ENCODE measurements at regions not wholly inside any gene's neighbourhood (a gene's known extent, or its start where the extent isn't known, plus 50 kb on each side); places are given as distances from the start of the nearest gene placed in this dataset.

DNA sequence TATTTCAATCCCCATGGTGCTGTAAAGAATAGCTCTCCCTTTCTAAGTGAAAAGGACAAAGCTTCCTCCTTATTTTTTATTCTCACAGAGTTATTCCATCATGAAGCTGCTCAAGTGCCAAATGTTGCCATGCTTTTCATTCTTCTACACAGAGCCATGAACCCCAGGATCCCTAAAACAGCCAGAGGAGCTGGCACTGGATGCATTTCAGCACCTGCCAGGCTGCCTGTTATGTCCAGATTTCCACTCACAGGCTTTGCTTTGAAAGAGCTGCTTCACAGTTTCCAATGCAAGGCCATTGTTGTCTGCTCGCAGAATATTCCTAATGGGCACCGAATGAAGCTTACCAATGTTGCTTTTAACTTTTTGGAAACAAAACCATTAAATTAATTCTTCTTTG is 256.2 kb upstream of the NPSR1 start:
- TF ChIP-seq, protein P1, sequence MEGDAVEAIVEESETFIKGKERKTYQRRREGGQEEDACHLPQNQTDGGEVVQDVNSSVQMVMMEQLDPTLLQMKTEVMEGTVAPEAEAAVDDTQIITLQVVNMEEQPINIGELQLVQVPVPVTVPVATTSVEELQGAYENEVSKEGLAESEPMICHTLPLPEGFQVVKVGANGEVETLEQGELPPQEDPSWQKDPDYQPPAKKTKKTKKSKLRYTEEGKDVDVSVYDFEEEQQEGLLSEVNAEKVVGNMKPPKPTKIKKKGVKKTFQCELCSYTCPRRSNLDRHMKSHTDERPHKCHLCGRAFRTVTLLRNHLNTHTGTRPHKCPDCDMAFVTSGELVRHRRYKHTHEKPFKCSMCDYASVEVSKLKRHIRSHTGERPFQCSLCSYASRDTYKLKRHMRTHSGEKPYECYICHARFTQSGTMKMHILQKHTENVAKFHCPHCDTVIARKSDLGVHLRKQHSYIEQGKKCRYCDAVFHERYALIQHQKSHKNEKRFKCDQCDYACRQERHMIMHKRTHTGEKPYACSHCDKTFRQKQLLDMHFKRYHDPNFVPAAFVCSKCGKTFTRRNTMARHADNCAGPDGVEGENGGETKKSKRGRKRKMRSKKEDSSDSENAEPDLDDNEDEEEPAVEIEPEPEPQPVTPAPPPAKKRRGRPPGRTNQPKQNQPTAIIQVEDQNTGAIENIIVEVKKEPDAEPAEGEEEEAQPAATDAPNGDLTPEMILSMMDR (IDR thresholded peaks at IDR 0.05; ENCODE audit: low read depth, low read length): no peak
- DNase-seq (ENCODE audit: extremely low read depth, low read depth): no peak

DNA sequence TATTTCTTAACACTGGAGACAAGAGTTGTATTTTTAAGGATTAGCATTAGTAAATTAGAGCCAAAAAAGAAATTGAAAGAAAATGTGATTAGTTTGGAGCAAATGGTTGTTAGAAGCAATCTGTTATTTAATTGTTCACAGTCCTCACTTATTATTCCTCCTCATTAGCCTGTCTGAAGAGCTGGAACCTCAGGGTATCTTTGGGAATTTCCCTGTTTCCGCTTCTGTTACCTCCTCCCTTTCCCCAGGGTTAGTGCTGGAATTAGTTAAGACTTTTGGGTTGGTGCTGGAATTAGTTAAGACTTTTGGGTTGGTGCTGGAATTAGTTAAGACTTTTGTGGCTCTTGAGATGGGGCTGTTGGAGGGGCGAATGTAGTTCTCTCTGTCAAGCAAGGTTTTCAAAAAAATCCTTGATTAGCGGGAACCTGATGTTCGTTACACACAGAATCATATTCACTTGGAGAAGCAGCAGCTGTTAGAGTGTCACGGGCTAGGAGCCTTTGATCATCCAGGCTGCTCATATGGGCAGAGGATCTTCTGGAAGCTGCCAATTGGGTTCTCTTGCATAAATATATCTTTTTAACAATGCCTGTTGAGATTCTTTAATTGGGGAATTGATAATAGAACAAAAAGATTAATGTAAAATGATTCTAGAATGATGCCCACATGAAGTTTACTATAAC is 251.0 kb upstream of the NPSR1 start:
- TF ChIP-seq, protein P1 (IDR thresholded peaks at IDR 0.05; ENCODE audit: low read depth, low read length): no peak
- DNase-seq (ENCODE audit: extremely low read depth, low read depth): no peak

DNA sequence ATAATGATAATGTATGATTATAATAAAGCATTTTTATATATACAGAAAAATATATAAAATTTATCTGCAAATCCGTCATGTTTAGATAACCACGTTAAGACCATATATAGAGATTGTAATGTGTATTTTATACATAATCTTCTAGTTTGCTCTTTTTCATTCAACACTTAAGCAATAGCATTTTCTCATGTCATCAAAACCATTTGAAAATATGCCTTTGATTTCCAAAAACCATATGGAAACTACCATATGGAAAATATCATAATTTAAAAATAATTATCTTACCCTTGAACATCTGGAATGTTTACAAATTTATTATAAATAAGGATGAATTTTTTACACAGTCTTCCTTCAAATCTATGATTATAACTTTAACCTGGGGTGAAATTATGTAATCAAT is 250.4 kb upstream of the NPSR1 start:
- no peak for DNase-seq (ENCODE audit: extremely low read depth, low read depth)
- TF ChIP-seq, protein P1 (IDR thresholded peaks at IDR 0.05; ENCODE audit: low read depth, low read length): no peak

DNA sequence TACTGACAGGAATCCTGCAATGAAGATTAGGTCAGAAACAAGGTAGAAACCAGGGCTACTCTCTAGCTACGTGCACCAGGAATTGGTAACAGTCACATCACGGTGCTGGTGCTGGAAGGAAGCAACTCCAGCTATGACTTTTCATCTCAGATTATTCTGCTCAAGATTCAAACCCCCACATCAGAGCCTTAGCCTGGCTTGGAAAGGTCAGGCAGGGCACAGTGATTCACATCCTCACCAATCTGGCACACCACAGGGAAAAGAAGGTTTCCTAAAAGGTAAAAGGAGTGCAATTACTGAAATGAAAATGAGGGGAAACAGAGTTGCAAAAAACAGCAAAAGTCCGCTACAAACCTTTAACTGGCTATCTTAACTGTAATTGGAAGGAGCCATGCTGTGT is 240.2 kb upstream of the NPSR1 start:
- TF ChIP-seq, protein P1 (IDR thresholded peaks at IDR 0.05; ENCODE audit: low read depth, low read length): no peak
- DNase-seq (ENCODE audit: extremely low read depth, low read depth): no peak

DNA sequence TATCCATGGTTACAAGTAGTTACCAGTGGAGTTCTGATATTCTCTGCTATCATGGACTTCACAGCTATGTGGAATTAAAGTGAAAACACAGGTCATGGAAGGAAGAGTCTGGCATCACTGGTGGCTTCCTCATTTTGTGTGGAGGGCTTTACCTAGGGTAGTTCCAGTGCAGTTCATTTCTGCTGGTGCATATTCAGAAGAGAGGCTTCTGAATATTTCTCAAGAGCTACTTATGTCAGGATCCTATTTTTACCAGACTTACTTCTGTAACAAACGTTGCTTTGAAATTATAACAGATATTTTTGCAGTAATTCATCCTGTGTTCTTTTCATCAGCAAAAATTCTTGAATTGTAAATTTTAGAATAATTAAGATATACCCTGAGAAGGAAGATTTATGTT is 236.5 kb upstream of the NPSR1 start:
- DNase-seq (ENCODE audit: extremely low read depth, low read depth): no peak
- TF ChIP-seq, protein P1 (IDR thresholded peaks at IDR 0.05; ENCODE audit: low read depth, low read length): no peak

DNA sequence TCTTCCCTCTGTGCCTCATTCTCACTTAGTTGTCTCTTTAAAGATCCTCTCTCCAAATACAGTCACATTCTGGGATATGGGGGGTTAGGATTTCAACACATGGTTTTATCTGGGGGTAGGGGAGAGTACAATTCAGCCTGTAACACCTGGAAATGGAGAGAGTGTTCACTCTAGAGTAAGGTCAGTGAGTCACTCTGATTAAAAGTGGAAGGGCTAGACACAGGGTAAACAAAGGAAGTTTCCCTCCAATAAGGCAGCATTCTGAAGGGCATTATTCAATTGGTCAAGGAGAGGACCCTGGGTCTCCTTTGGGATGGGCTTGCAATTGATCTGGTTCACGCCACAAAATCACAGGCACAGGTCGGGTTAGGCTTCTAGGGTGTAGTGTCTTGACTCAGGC is 232.8 kb upstream of the NPSR1 start:
- TF ChIP-seq, protein P1 (IDR thresholded peaks at IDR 0.05; ENCODE audit: low read depth, low read length): no peak
- DNase-seq (ENCODE audit: extremely low read depth, low read depth): no peak

DNA sequence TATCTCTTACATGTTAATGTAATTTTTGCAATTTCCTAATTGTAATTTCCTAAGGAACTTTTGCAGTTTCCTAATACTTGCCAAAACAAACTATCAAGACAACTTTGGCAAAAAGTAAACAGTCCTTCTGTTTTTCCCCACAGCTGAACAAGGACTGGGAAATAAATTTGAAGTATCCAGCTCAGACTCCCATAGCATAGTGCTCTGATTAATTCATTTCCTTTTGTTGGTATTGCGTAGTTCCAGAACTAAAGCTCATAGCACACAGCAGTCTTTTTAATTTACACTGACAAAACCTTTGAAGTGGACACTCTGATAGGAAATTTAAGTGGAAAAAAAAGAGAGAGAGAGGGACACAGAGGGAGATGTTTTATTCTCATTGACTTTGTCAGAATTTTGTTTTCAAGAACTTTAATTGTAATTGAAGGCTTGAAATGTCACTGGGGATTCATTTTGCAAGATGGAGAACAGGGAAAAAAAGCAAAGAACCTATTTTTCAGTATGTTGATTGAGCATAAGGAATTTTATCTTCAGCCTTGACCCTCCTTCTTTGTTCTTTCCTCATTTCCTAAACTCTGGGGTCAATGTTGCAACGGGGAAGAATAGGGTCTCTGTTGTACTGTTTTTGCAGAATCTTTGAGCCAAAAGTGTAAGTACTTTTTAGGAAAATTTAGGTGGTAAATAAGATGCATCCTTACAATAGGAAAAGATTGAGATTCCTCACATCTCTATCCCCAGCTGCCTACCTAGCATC is 232.2 kb upstream of the NPSR1 start:
- TF ChIP-seq, protein P1 (IDR thresholded peaks at IDR 0.05; ENCODE audit: low read depth, low read length): no peak
- no peak for DNase-seq (ENCODE audit: extremely low read depth, low read depth)
